Body of pancreas (tissue), 4 donors: ENCODE measurements at regions not wholly inside any gene's neighbourhood (a gene's known extent, or its start where the extent isn't known, plus 50 kb on each side); places are given as distances from the start of the nearest gene placed in this dataset.

Experiments used
- ATAC-seq: fragments of 150-250 bp; one replicate; pipeline ENCODE4 v1.9.1; 2016
- DNase-seq, 4 donors: peaks; one replicate each; pipeline ENCODE4 v3.0.0-alpha.2; 2019
- H3K27ac ChIP-seq, 4 donors: fragments of 200-600 bp; sonication (generic); 1 replicate in 3 of 4; 2 replicates in 1 of 4; pipeline versions ENCODE4 v1.5.1 to v1.6.1; 2016 to 2019; ENCODE audit warnings: mild to moderate bottlenecking in 1 of 4, mixed read lengths in 1 of 4, moderate library complexity in 1 of 4
- H3K27me3 ChIP-seq, 2 donors: fragments of 200-600 bp; sonication (generic); one replicate each; pipeline ENCODE4 v1.6.0; 2016; ENCODE audit warnings: mild to moderate bottlenecking in 1 of 2
- H3K36me3 ChIP-seq, 2 donors: fragments of 200-600 bp; sonication (generic); replicated peaks in 1 of 2; 2 replicates each; pipeline ENCODE4 v1.5.1; 2016; ENCODE audit warnings: low read depth in 2 of 2; ENCODE audit not compliant: insufficient read depth in 1 of 2
- H3K4me1 ChIP-seq: fragments of 200-600 bp; sonication (generic); one replicate; pipeline ENCODE4 v1.6.0; 2016
- H3K4me3 ChIP-seq, 2 donors: fragments of 200-600 bp; sonication (generic); 1 replicate in 1 of 2; 2 replicates in 1 of 2; pipeline ENCODE4 v1.5.1; 2016 to 2019
- H3K9me3 ChIP-seq, 3 donors: fragments of 200-600 bp; sonication (generic); 1 replicate in 2 of 3; 2 replicates in 1 of 3; pipeline ENCODE4 v1.5.1; 2016
- CTCF ChIP-seq, 7 experiments: fragments of 450-650 bp in 4 of 7; fragments of 200-600 bp in 3 of 7; sonication (generic) in 3 of 7; IDR thresholded peaks; one replicate each; pipeline ENCODE4 v1.5.1; 2016 to 2019; ENCODE audit warnings: antibody characterized with exemption in 7 of 7
- POLR2A ChIP-seq, 3 donors: fragments of 450-650 bp; IDR thresholded peaks; one replicate each; pipeline ENCODE4 v1.6.1; 2016; ENCODE audit warnings: antibody characterized with exemption in 3 of 3, mild to moderate bottlenecking in 2 of 3
- WGBS, 2 donors: methylation state at CpG; one replicate each; pipeline ENCODE4 v1.1.5; 2017; 5-methylcytosine and 5-hydroxymethylcytosine counted together
- intact Hi-C: fragments of 100-400 bp; cut with DNase I; formaldehyde crosslinking; loops from one replicate; pipeline ENCODE4 v1.15.1; 2023

DNA sequence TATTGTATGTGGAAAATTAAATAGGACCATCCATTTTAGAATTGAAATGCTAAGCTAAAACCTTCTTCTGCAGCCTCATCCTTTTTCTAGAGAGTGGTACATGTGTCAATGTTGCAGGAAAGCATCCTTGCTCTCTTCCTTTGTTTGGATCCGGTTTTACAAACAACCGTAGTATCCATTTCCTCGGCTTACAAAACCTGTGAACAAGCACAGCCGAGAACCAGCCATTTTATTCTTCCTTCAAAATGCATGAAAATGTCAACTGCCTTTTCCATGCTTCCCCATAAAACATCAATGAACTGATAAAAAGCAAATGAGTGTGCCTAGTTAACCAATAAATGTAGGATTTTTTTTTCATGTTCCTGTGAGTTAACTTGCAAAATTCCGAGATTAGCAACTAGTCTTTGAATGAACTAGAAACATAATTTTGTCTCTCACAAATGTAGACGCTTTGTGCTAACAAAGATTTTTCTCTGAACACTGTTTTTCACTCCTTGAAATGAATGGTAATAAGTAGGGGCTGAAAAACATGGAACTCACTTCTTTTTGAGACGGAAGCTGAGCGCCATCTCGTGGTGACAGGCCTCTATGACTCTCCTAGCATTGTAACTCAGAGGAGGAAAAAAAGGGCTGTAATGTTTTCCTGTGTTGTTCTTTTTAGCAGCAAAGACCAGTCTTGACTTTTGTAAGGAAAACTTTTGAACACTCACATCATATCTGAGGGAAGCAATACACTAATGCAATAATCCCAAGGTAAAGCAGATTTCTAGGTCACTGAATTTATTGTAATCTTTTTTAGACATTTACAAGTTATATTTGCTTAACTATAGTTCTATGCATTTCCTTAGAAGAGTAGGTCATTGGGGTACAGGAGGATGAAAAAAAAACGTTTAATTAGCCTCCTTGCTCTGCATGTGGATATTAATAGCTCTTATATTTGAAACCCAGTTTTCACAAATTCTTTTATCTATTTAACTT lies 157.4 kb upstream of the FOXG1 start:
- H3K9me3 ChIP-seq, result no peaks in the 10 kb centered on the region
- intact Hi-C loops, result no loop called here
- peak; percentile 60 for ATAC-seq
- H3K27me3 ChIP-seq, result no peaks in the 10 kb centered on the region
- H3K36me3 ChIP-seq, result no peaks in the 10 kb centered on the region
- TF ChIP-seq POLR2A (IDR thresholded peaks at IDR 0.05), result no peak
- peak in 6 of 7 experiments; percentile 41 to 69 (median 50) for TF ChIP-seq CTCF (IDR thresholded peaks at IDR 0.05)
- peak; percentile 30 to 67 (median 46) for DNase-seq
- 29 to 34% methylated on average over 10 of the region's 10 CpGs for WGBS, 2 donors
- H3K27ac ChIP-seq, result no peak overlapping the region
- H3K4me3 ChIP-seq, result no peak overlapping the region
- H3K4me1 ChIP-seq, result no peaks in the 10 kb centered on the region

- WGBS, 2 donors, result 18 to 20% methylated on average over 1 of the region's 1 CpG
- ATAC-seq (no peak), DNase-seq (no peak)
- H3K27me3 ChIP-seq, result no peaks in the 10 kb centered on the region
- no peaks in the 10 kb centered on the region for H3K9me3 ChIP-seq
- H3K4me1 ChIP-seq, result no peaks in the 10 kb centered on the region
- no peak overlapping the region for H3K27ac ChIP-seq
- no peak overlapping the region for H3K4me3 ChIP-seq
- no peaks in the 10 kb centered on the region for H3K36me3 ChIP-seq
- intact Hi-C loops, result no loop called here
- no peak for TF ChIP-seq CTCF (IDR thresholded peaks at IDR 0.05)
- no peak for TF ChIP-seq POLR2A (IDR thresholded peaks at IDR 0.05)
These were observed 154.2 kb upstream of the FOXG1 start for GRCh38 chr14:28612414-28612813.

GRCh38 chr14:28613532-28613931 lies 153.1 kb upstream of the FOXG1 start:
- ATAC-seq (no peak), DNase-seq (no peak)
- intact Hi-C loops, result no loop called here
- Histone ChIP-seq H3K9me3 (no peaks in the 10 kb centered on the region), H3K36me3 (no peaks in the 10 kb centered on the region), H3K4me1 (no peaks in the 10 kb centered on the region), H3K4me3 (no peak overlapping the region), H3K27ac (no peak overlapping the region), H3K27me3 (no peaks in the 10 kb centered on the region)
- WGBS, 2 donors, result 25 to 31% methylated on average over 3 of the region's 3 CpGs
- TF ChIP-seq POLR2A (IDR thresholded peaks at IDR 0.05) (no peak), CTCF (IDR thresholded peaks at IDR 0.05) (no peak)

DNA sequence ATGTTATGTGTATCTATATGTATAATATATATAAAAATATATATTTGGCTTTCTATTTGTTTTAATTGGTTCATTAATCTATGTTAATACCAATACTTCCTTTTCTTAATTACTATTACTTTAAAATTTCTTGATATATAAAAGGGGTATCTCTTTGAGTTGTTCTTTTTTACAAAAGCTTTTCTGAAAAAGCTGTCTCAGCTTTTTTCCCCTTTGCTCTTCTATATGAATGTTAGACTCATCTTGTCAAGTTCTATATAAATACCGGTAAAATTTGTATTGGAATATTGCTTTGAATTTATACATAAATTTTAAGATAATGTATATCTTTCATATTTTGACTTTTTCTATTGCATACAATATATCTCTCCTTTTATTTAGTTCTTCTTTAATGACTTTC lies 139.8 kb upstream of the FOXG1 start:
- H3K4me1 ChIP-seq, result no peaks in the 10 kb centered on the region
- no peaks in the 10 kb centered on the region for H3K36me3 ChIP-seq
- TF ChIP-seq CTCF (IDR thresholded peaks at IDR 0.05), result no peak
- no peak for TF ChIP-seq POLR2A (IDR thresholded peaks at IDR 0.05)
- WGBS, 2 donors, result 2 to 85% methylated on average over 1 of the region's 1 CpG
- H3K9me3 ChIP-seq, result no peaks in the 10 kb centered on the region
- H3K4me3 ChIP-seq, result no peak overlapping the region
- intact Hi-C loops, result no loop called here
- H3K27ac ChIP-seq, result no peak overlapping the region
- no peaks in the 10 kb centered on the region for H3K27me3 ChIP-seq
- no peak for DNase-seq
- no peak for ATAC-seq
